ENCODE measurements at regions not wholly inside any gene's neighbourhood (a gene's known extent, or its start where the extent isn't known, plus 50 kb on each side); places are given as distances from the start of the nearest gene placed in this dataset.

DNA sequence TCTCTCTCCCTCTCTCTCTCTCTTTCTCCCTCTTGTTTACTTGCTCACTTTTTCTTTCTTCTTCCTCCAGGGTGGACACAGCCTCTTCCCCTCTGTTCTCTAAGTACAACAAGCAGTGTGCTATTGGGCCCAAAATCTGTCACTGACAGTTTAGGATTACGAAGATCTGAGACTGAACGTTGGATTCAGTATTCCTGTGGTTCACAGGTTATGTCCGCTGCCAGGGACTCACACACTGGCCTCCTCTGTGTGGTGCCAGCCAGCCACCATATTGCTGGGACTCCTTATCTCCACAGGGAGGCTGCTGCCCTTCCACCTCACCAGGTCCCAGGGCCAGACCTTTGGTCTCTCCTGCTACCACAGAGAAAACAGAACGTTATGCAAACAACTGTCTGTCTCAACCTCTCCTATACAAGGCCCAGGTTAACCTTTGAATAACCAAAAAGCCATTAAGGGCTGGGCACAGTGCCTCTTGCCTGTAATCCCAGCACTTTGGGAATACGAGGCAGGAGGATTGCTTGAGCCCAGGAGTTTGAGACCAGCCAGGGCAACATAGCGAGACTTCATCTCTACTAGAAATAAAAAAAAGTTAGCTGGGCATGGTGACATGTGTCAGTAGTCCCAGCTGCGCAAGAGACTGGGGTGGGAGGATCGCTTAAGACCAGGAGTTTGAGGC is 171.9 kb upstream of the RAB4A start:
- no peak for DNase-seq

DNA sequence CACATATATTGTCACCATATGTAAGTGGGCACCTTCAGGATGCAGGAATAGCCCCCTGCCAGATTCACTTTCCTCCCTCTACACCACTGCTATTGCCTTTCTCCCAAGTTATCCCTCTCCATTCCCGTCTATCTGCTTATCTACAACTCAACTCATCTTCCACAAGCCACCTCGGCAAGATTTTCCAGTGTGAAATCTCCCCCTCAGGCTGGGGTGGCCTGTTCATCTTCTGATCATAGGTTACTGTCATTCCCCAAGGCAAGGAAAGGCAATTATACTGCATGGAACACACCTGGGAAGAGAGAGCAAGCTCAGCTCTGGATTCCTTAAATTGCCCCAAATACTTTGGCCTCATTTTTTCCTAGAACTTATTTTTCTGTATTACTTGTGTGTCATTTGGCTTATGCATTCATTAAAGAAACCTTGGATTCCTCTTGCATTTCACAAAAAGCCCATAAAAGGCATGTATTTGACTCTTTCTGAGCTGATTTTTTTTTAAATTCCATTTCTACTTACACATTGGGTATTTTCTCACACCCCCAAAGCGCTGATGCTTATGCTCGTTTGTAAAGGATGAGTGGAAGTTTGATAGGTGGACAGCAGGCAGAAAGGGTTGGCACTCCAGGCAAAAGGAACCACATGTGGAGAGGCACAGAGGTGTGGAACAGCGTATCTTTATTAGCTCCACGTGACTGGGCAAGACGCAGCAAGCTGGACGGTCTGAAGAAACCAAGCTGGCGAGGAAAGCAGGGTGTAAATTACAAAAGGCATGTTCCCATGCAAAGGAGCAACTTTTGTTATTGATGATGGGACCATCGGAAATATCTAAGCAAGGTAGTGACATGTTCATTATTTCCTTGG is 169.7 kb upstream of the RAB4A start:
- DNase-seq = no peak

- no peak for DNase-seq
Observed at GRCh38 chr1:229102741-229103391, 168.0 kb upstream of the RAB4A start.

DNA sequence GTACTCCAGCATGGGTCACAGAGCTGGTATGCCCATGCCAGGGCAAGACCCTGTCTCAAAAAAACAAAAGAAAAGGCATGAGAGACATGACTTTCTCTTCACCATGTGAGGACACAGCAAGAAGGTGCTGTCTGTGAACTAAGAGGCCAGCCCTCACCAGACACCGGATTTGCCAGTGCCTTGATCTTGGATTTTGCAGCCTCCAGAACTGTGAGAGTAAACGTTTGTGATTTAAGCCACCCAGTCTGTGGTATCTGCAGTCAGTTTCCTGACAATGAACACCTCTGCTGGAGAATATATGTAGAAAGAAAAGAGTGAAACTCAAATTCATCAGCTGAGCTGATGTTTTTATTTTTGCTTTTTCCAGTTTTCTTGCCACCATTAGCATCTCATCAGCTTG is 166.3 kb upstream of the RAB4A start:
- no peak for DNase-seq

- no peak for DNase-seq
Observed at GRCh38 chr1:229105109-229105508, 165.8 kb upstream of the RAB4A start.

DNA sequence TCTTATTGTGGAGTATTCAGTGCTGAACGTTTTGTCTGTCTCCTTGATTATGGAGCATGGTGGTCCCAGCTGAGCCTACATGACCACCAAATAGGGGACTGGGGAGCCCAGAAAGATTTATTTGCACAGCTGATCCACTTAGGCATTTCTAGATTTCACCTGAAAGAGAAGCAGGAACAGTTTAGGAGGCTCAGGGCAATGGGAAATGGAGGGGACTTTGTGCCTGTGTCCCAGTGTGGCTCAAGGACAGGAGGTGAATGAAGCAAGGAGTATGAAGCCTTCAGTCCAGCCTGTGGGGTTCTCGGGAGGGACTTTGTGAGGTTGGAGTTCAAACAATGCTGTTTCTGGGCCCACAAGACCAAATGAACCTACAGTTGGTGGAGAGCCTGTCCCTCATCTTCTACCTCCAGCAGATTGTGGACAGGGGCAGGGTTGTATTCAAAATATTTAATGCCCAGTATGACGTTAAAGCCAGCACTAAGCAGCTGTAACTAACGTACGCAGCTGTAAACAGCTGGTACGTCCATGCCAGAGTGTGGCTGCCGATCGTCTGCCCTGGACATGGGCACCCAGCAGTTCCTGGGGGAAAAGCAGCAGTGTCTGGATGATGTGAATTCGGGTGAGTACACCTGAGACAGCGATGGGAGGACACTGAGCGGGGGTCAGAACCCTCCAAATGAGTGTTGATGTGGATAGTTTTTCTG is 164.9 kb upstream of the RAB4A start:
- DNase-seq = no peak

GRCh38 chr1:229106526-229107125 is 164.3 kb upstream of the RAB4A start:
- no peak for DNase-seq

- no peak for DNase-seq
Observed at GRCh38 chr1:229107304-229107815, 163.6 kb upstream of the RAB4A start.

- no peak for DNase-seq
Observed at GRCh38 chr1:229107972-229108371, 162.9 kb upstream of the RAB4A start.

DNA sequence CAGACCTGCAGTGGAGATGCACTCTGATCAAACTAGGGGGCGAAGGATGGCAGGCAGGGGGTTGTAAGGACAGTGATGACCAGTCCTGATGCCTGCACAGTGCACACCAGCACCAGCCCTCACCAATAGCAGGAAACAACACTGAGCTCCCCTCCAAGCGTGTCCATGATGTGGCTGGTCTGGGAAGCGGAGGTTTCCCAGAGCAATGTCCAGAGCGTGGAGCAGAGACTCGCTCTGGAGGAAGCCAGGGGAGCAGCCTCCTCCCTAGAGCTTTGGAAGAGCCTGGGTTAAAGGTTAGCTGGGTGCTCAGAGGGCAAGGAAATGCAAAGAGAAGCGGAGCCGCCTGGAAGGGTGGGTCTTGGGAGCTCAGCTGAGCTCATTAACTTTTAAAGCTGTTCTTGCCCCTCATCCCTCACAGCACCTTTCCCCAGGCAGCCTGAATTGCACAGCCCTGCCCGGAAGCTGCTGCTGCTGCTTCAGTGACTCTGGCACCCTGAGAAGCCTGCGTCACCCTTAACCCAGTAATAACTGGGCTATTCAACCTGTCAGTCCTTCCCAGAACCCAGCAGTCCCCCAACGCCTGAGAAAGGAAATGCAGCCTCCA is 162.2 kb upstream of the RAB4A start:
- no peak for DNase-seq

GRCh38 chr1:229109320-229109761 is 161.6 kb upstream of the RAB4A start:
- DNase-seq = no peak

DNA sequence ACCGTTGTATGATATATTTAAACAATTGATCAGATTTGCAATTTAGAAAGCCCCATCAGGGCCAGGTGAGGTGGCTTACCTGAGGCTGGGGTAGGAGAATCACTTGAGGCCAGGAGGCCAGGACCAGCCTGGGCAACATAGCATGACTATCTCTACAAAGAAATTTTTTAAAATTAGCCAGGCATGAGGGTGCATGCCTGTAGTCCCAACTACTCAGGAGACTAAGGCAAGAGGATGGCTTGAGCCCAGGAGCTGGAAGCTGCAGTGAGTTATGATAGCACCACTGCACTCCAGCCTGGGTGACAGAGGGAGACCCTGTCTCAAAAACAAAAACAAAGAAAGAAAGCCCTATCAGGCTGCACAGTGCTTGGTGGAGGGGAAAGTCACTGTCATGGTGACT is 159.9 kb upstream of the RAB4A start:
- no peak for DNase-seq

- no peak for DNase-seq
Observed at GRCh38 chr1:229111703-229112319, 159.1 kb upstream of the RAB4A start.

- DNase-seq = no peak
Observed at GRCh38 chr1:229112832-229113548, 157.9 kb upstream of the RAB4A start.

- DNase-seq = no peak
Observed at GRCh38 chr1:229114315-229114714, 156.6 kb upstream of the RAB4A start.

DNA sequence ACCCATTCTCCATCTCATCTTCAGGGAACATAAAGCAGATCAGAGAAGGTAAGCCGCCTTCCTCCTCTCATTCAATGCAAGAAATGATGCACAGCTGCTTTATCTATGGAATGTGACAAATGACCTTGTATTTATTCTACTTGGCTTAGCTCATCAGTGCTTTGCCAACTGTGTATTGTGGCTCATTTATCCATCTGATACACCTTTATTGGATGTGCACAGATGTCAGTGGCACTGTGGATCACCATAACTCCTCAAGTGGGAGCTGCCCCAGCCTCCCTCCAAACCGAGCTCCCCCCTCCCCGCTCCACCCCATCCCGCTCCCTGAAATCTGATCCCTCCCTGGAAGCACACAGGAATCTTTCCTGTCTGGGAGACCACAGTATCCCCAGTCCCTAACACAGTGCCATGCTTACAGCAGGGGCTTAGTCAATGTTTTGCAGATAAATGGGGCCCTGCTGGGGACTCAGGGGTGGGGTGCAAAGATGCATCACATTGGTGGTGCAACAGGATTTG is 156.0 kb upstream of the RAB4A start:
- DNase-seq = no peak

DNA sequence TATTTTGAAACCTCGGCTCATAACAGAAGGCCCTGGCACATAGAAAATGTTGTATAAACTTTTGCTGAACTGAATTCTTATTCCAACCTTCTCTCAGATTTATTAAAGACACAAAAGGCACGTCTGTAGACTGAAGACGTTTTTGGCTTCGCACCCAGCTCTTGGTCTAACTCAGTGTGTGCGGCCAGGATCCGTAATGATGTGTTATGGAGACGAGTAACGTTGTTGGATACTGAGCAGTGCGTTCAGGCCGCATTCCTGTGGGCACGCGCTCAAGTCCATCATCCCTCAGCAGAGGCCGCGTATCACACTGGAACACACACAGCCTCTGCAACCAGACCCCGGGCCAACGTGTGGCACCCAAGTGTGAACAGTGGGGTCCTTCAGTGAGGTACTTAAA is 154.8 kb upstream of the RAB4A start:
- no peak for DNase-seq

DNA sequence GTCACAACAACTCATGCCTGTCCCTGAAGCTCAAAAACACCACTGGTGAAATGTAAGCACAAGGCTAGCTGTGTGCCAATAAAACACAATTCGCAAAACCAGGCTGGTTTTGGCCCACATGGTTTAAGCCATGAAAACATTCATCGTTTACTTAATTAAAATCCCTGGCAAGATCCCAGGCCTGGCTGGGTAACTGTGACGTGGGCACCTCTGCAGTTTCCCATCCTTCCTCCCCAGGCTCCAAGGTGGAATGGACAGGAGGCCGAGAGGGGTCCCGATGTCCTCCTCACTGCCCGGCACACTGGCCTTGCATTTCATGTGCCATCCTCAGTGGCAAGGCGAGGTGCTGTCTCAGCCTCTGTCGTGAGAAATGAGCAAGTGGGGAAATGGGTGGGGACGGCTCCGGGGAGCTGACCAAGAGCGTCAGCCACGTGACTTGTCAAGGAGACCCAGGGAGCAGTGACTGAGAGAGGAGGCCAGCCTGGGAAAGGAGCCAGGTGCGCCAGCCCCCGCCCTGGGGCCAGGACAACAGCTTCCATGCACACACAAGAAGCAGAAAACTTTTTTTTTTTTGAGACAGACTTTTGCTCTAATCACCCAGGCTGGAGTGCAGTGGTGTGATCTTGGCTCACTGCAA is 153.1 kb upstream of the RAB4A start:
- no peak for DNase-seq

DNA sequence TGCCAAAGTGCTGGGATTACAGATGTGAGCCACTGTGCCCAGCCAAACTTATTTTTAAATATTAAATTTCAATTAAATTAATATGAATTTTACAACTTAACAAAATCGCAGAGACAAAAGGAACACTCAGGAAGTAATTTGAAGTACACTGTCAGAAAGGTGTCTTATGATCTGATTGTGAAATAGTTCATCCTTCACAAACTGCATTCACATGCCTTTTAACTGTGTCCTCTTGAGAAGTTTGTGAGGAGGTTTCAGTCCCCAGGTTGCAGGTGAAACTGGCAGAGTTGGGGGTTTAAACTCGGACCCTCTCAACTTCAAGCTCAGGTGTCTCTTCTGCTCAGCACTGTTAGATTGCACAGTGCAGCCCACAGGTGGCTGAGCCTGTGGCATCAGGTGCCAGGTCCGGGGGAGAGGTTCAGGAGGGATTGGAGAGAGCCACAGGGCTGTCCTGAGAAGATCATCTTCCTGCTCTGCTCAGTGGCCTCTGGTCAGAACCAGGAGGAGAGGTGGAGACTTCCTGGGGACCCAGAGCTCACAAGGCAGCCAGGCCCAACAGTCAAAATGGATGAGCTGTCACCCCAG is 152.3 kb upstream of the RAB4A start:
- DNase-seq = no peak

DNA sequence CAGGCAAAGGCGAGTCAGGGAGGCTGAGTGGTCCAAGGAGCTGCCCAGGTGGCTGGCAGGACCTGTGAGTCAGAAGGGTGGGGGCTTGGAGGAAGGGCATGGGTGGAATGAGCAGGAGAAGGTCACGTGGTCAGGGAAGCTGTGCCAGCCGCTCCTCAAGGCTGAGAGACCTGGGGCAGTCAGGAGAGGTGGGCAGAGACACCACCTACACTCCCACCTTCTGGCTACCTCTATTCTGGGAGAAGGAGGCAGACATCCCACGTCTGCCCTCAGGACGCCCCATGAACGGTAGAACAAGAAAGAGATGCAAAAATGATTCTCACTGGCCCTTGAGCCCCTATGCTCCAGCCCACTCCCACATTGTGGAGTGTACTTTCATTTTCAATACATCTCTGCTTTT is 151.8 kb upstream of the RAB4A start:
- DNase-seq = no peak
